Esophagus squamous epithelium (tissue), 4 donors: ENCODE measurements at regions not wholly inside any gene's neighbourhood (a gene's known extent, or its start where the extent isn't known, plus 50 kb on each side); places are given as distances from the start of the nearest gene placed in this dataset.

Experiments
- POLR2A ChIP-seq, 4 donors: fragments of 450-650 bp; IDR thresholded peaks; one replicate each; pipeline ENCODE4 v1.6.1; 2017; ENCODE audit warnings: antibody characterized with exemption in 4 of 4, mild to moderate bottlenecking in 4 of 4, moderate library complexity in 3 of 4
- TF ChIP-seq, protein P1 (sequence below), 6 experiments: fragments of 450-650 bp in 4 of 6; fragments of 200-600 bp in 2 of 6; sonication (generic) in 2 of 6; IDR thresholded peaks; one replicate each; pipeline ENCODE4 v1.5.1; 2016 to 2019; ENCODE audit warnings: antibody characterized with exemption in 6 of 6, mild to moderate bottlenecking in 4 of 6, moderate library complexity in 4 of 6

DNA sequence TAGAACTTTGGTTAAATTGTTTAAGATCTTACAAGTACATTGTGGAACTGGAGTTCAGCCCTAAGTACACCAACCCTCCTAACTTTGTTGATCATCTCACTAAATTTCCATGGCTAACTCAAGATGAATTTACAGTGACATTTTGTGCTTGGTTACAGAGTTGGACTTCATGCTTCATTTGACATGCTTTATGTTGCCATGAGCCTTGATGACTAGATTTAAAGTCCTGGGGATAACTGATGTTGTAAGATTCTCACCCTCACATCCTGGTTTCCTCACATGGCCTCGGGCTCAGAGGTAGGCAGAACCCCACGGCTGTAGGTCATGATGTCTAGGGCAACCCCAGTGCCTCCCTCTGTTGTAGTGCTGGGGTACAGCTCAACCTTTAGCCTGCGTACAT, 397.2 kb upstream of the IGFBP3 start:
- TF ChIP-seq, protein P1, sequence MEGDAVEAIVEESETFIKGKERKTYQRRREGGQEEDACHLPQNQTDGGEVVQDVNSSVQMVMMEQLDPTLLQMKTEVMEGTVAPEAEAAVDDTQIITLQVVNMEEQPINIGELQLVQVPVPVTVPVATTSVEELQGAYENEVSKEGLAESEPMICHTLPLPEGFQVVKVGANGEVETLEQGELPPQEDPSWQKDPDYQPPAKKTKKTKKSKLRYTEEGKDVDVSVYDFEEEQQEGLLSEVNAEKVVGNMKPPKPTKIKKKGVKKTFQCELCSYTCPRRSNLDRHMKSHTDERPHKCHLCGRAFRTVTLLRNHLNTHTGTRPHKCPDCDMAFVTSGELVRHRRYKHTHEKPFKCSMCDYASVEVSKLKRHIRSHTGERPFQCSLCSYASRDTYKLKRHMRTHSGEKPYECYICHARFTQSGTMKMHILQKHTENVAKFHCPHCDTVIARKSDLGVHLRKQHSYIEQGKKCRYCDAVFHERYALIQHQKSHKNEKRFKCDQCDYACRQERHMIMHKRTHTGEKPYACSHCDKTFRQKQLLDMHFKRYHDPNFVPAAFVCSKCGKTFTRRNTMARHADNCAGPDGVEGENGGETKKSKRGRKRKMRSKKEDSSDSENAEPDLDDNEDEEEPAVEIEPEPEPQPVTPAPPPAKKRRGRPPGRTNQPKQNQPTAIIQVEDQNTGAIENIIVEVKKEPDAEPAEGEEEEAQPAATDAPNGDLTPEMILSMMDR (IDR thresholded peaks at IDR 0.05): no peak
- no peak for TF ChIP-seq POLR2A (IDR thresholded peaks at IDR 0.05)
